Mesothelial cell of epicardium (in vitro differentiated cells): ENCODE measurements at regions not wholly inside any gene's neighbourhood (a gene's known extent, or its start where the extent isn't known, plus 50 kb on each side); places are given as distances from the start of the nearest gene placed in this dataset.
A peak's percentile ranks its signal among the peaks of the same experiment; 100 is the strongest.

Experiments used
- DNase-seq, 2 experiments: peaks; one replicate each; pipeline ENCODE4 v3.0.0; 2021; ENCODE audit warnings: low spot score in 2 of 2; ENCODE audit not compliant: unreplicated experiment in 2 of 2
- H3K27ac Mint-ChIP-seq: 2 replicates; pipeline ENCODE4 v1.8.0; 2021; ENCODE audit warnings: mixed read lengths
- H3K27me3 Mint-ChIP-seq: 2 replicates; pipeline ENCODE4 v1.8.0; 2021; ENCODE audit warnings: low read depth, mixed read lengths
- H3K36me3 Mint-ChIP-seq: 2 replicates; pipeline ENCODE4 v1.8.0; 2021; ENCODE audit warnings: mixed read lengths
- H3K4me1 Mint-ChIP-seq: 2 replicates; pipeline ENCODE4 v1.8.0; 2021; ENCODE audit warnings: mixed read lengths
- H3K4me3 Mint-ChIP-seq: 2 replicates; pipeline ENCODE4 v1.8.0; 2021; ENCODE audit warnings: mild to moderate bottlenecking, moderate library complexity, mixed read lengths
- H3K9me3 Mint-ChIP-seq: 2 replicates; pipeline ENCODE4 v1.8.0; 2021; ENCODE audit warnings: mixed read lengths
- TF ChIP-seq, protein P1 (sequence below): fragments of 200-600 bp; sonication (generic); IDR thresholded peaks from one replicate; pipeline ENCODE4 v1.5.0; 2021; ENCODE audit warnings: antibody characterized with exemption; ENCODE audit not compliant: unreplicated experiment

DNA sequence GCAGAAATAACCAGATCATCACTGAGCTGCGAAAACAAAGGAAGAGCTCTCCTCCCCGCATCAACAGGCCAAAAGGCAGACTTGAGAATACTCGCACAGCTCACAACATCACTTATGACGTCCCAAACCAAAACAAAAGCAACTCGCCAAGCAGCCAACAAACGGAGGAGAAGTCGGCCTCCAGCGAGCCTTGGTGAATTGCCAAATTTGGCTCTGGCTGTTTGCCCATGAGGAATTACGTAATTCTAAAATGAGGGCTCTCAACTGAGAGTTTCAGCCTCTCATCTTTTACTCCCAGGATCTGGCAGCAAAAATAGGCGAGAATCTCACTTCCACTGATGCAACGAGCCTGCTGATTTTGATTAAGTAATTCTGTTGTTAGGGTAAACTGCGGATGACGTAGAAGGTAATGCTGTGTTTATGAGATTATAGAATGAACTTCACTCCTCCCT is 51.7 kb upstream of the SEMA6A start:
- Mint-ChIP-seq H3K9me3 (no peaks in the 10 kb centered on the region), H3K27me3 (no peaks in the 10 kb centered on the region), H3K4me3 (no peak overlapping the region), H3K36me3 (no peaks in the 10 kb centered on the region), H3K27ac (peak overlapping the region; percentile 52), H3K4me1 (peaks cover 14% of the 10 kb centered on the region)
- DNase-seq: peak; percentile 37 to 72
- TF ChIP-seq, protein P1, sequence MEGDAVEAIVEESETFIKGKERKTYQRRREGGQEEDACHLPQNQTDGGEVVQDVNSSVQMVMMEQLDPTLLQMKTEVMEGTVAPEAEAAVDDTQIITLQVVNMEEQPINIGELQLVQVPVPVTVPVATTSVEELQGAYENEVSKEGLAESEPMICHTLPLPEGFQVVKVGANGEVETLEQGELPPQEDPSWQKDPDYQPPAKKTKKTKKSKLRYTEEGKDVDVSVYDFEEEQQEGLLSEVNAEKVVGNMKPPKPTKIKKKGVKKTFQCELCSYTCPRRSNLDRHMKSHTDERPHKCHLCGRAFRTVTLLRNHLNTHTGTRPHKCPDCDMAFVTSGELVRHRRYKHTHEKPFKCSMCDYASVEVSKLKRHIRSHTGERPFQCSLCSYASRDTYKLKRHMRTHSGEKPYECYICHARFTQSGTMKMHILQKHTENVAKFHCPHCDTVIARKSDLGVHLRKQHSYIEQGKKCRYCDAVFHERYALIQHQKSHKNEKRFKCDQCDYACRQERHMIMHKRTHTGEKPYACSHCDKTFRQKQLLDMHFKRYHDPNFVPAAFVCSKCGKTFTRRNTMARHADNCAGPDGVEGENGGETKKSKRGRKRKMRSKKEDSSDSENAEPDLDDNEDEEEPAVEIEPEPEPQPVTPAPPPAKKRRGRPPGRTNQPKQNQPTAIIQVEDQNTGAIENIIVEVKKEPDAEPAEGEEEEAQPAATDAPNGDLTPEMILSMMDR: no peak
